ENCODE measurements at regions not wholly inside any gene's neighbourhood (a gene's known extent, or its start where the extent isn't known, plus 50 kb on each side); places are given as distances from the start of the nearest gene placed in this dataset.

GRCh38 chr2:30366199-30366691, 80.8 kb upstream of the LCLAT1 start:
- ChIA-PET POLR2A (interaction anchor here (0.6 to 3.0 kb wide), 2 partner anchors 65 to 126 kb away, joined by 5 to 19 read pairs; no protein-coding TSS in a partner anchor), CTCF (interaction anchor here (1.0 to 1.3 kb wide), 2 partner anchors 341 to 345 kb away, joined by 3 to 4 read pairs; no protein-coding TSS in a partner anchor)
- no peak for TF ChIP-seq CTCF (IDR thresholded peaks at IDR 0.05; ENCODE audit: low read depth, low read length)
- Histone ChIP-seq H3K4me3 (ENCODE audit: low read depth, low read length) (no peak overlapping the region), H3K27ac (ENCODE audit: low read depth, low read length) (peak overlapping the region; percentile 77), H3K27me3 (ENCODE audit: control insufficient read depth, insufficient read depth, low read length) (no peaks in the 10 kb centered on the region), H3K9me3 (ENCODE audit: control insufficient read depth, insufficient read depth, low read length) (no peaks in the 10 kb centered on the region)
- DNase-seq (ENCODE audit: low read depth, low spot score): no peak

- DNase-seq (ENCODE audit: low read depth, low spot score): no peak
- Histone ChIP-seq H3K27ac (ENCODE audit: low read depth, low read length) (peak overlapping the region; percentile 73), H3K9me3 (ENCODE audit: control insufficient read depth, insufficient read depth, low read length) (no peaks in the 10 kb centered on the region), H3K27me3 (ENCODE audit: control insufficient read depth, insufficient read depth, low read length) (no peaks in the 10 kb centered on the region), H3K4me3 (ENCODE audit: low read depth, low read length) (no peak overlapping the region)
- CTCF ChIA-PET: interaction anchor here (1.1 to 1.3 kb wide), 2 partner anchors 338 to 344 kb away, joined by 3 to 4 read pairs; no protein-coding TSS in a partner anchor
- no peak for TF ChIP-seq CTCF (IDR thresholded peaks at IDR 0.05; ENCODE audit: low read depth, low read length)
- POLR2A ChIA-PET: interaction anchor here (0.6 to 3.0 kb wide), 9 partner anchors 37 to 137 kb away, joined by 3 to 19 read pairs (median 5); partner anchors contain the start of gene LBH
These were observed 79.6 kb upstream of the LCLAT1 start for GRCh38 chr2:30367232-30368070.

GRCh38 chr2:30368258-30368657, 78.8 kb upstream of the LCLAT1 start:
- DNase-seq (ENCODE audit: low read depth, low spot score): peak; percentile 62
- CTCF ChIA-PET: interaction anchor here (1.1 to 1.4 kb wide), 3 partner anchors 37 to 343 kb away, joined by 3 to 5 read pairs (median 3); no protein-coding TSS in a partner anchor
- Histone ChIP-seq H3K27me3 (ENCODE audit: control insufficient read depth, insufficient read depth, low read length) (no peaks in the 10 kb centered on the region), H3K9me3 (ENCODE audit: control insufficient read depth, insufficient read depth, low read length) (no peaks in the 10 kb centered on the region), H3K27ac (ENCODE audit: low read depth, low read length) (peak overlapping the region; percentile 73), H3K4me3 (ENCODE audit: low read depth, low read length) (no peak overlapping the region)
- POLR2A ChIA-PET: interaction anchor here (0.5 to 3.0 kb wide), 12 partner anchors 27 to 244 kb away, joined by 3 to 19 read pairs (median 4); partner anchors contain the start of gene LBH
- TF ChIP-seq CTCF (IDR thresholded peaks at IDR 0.05; ENCODE audit: low read depth, low read length): no peak

GRCh38 chr2:30371028-30371689, 75.9 kb upstream of the LCLAT1 start:
- Histone ChIP-seq H3K27me3 (ENCODE audit: control insufficient read depth, insufficient read depth, low read length) (no peaks in the 10 kb centered on the region), H3K27ac (ENCODE audit: low read depth, low read length) (no peak overlapping the region), H3K4me3 (ENCODE audit: low read depth, low read length) (no peak overlapping the region), H3K9me3 (ENCODE audit: control insufficient read depth, insufficient read depth, low read length) (no peaks in the 10 kb centered on the region)
- no peak for DNase-seq (ENCODE audit: low read depth, low spot score)
- TF ChIP-seq CTCF (IDR thresholded peaks at IDR 0.05; ENCODE audit: low read depth, low read length): no peak
- ChIA-PET POLR2A (interaction anchor here (1.3 kb wide), 1 partner anchor 140 kb away, joined by 4 read pairs; the partner anchor contains the start of gene LBH), CTCF (interaction anchor here (0.6 to 1.7 kb wide), 2 partner anchors 32 to 340 kb away, joined by 3 to 5 read pairs; no protein-coding TSS in a partner anchor)
